Hippocampal formation (tissue), 2 donors: ENCODE measurements at regions not wholly inside any gene's neighbourhood (a gene's known extent, or its start where the extent isn't known, plus 50 kb on each side); places are given as distances from the start of the nearest gene placed in this dataset.

Experiments
- DNase-seq, 2 donors: peaks; one replicate each; lab custom pipeline; 2025; lab: John Stamatoyannopoulos, UW

GRCh38 chr7:98515201-98515600 lies 101.9 kb upstream of the NPTX2 start:
- no peak for DNase-seq

GRCh38 chr7:98514211-98515031 lies 102.7 kb upstream of the NPTX2 start:
- no peak for DNase-seq

- no peak for DNase-seq
Observed at GRCh38 chr7:98511175-98511574, 105.9 kb upstream of the NPTX2 start.

GRCh38 chr7:98509836-98510235 lies 107.2 kb upstream of the NPTX2 start:
- no peak for DNase-seq

GRCh38 chr7:98506471-98506870 lies 105.6 kb upstream of the BAIAP2L1 start:
- no peak for DNase-seq

GRCh38 chr7:98500764-98501163 lies 99.9 kb upstream of the BAIAP2L1 start:
- DNase-seq = no peak

GRCh38 chr7:98496618-98497017 lies 95.7 kb upstream of the BAIAP2L1 start:
- DNase-seq = no peak

- DNase-seq = no peak
Observed at GRCh38 chr7:98495200-98495955, 94.5 kb upstream of the BAIAP2L1 start.

- DNase-seq = no peak
Observed at GRCh38 chr7:98493030-98493778, 92.3 kb upstream of the BAIAP2L1 start.

GRCh38 chr7:98488167-98488566 lies 87.3 kb upstream of the BAIAP2L1 start:
- no peak for DNase-seq

GRCh38 chr7:98483964-98484545 lies 83.2 kb upstream of the BAIAP2L1 start:
- no peak for DNase-seq

GRCh38 chr7:98483276-98483963 lies 82.5 kb upstream of the BAIAP2L1 start:
- DNase-seq = no peak

- no peak for DNase-seq
Observed at GRCh38 chr7:98479318-98479717, 78.4 kb upstream of the BAIAP2L1 start.

- DNase-seq = no peak
Observed at GRCh38 chr7:98475352-98475751, 74.5 kb upstream of the BAIAP2L1 start.

- no peak for DNase-seq
Observed at GRCh38 chr7:98474558-98474957, 73.7 kb upstream of the BAIAP2L1 start.

GRCh38 chr7:98472521-98472954 lies 71.6 kb upstream of the BAIAP2L1 start:
- DNase-seq = no peak

GRCh38 chr7:98470485-98471240 lies 69.8 kb upstream of the BAIAP2L1 start:
- no peak for DNase-seq

GRCh38 chr7:98469088-98469487 lies 68.2 kb upstream of the BAIAP2L1 start:
- no peak for DNase-seq

- no peak for DNase-seq
Observed at GRCh38 chr7:98467570-98468312, 66.9 kb upstream of the BAIAP2L1 start.

- DNase-seq = no peak
Observed at GRCh38 chr7:98465022-98465421, 64.1 kb upstream of the BAIAP2L1 start.
